GM23248 (cell line): ENCODE measurements at regions not wholly inside any gene's neighbourhood (a gene's known extent, or its start where the extent isn't known, plus 50 kb on each side); places are given as distances from the start of the nearest gene placed in this dataset.

ENCODE experiments used
- DNase-seq: peaks from one replicate; pipeline ENCODE4 v3.0.0-alpha.2; 2015
- H2AFZ ChIP-seq: fragments of 200-600 bp; sonication (generic); 2 replicates; pipeline ENCODE4 v1.6.1; 2016; ENCODE audit warnings: antibody characterized with exemption
- H3F3A ChIP-seq: fragments of 200-600 bp; sonication (generic); 2 replicates; pipeline ENCODE4 v1.6.1; 2016; ENCODE audit warnings: mild to moderate bottlenecking, antibody characterized with exemption, mixed run types; ENCODE audit not compliant: insufficient read depth
- H3K27ac ChIP-seq: fragments of 200-600 bp; sonication (generic); 2 replicates; pipeline ENCODE4 v1.5.1; 2016; ENCODE audit warnings: mild to moderate bottlenecking
- H3K27me3 ChIP-seq: fragments of 200-600 bp; sonication (generic); replicated peaks from 2 replicates; pipeline ENCODE4 v1.6.1; 2016; ENCODE audit warnings: mild to moderate bottlenecking; ENCODE audit not compliant: insufficient read depth
- H3K36me3 ChIP-seq: fragments of 200-600 bp; sonication (generic); 2 replicates; pipeline ENCODE4 v1.6.1; 2016; ENCODE audit warnings: low read depth, mild to moderate bottlenecking
- H3K4me1 ChIP-seq: fragments of 200-600 bp; sonication (generic); 2 replicates; pipeline ENCODE4 v1.6.1; 2016; ENCODE audit warnings: mild to moderate bottlenecking; ENCODE audit not compliant: insufficient read depth
- H3K4me2 ChIP-seq: fragments of 200-600 bp; sonication (generic); one replicate; pipeline ENCODE4 v1.6.1; 2016; ENCODE audit warnings: mild to moderate bottlenecking; ENCODE audit not compliant: unreplicated experiment
- H3K4me3 ChIP-seq: fragments of 200-600 bp; sonication (generic); 2 replicates; pipeline ENCODE4 v1.5.1; 2016; ENCODE audit warnings: mild to moderate bottlenecking
- H3K79me2 ChIP-seq: fragments of 200-600 bp; sonication (generic); 2 replicates; pipeline ENCODE4 v1.6.1; 2016; ENCODE audit warnings: mild to moderate bottlenecking; ENCODE audit not compliant: insufficient read depth
- H3K9ac ChIP-seq: fragments of 200-600 bp; sonication (generic); 2 replicates; pipeline ENCODE4 v1.6.1; 2016; ENCODE audit warnings: mild to moderate bottlenecking
- H3K9me2 ChIP-seq: fragments of 200-600 bp; sonication (generic); 2 replicates; pipeline ENCODE4 v1.6.1; 2016; ENCODE audit warnings: mixed run types, mild to moderate bottlenecking, moderate library complexity; ENCODE audit not compliant: insufficient read depth
- H3K9me3 ChIP-seq: fragments of 200-600 bp; sonication (generic); one replicate; pipeline ENCODE4 v1.6.1; 2017; ENCODE audit warnings: low read depth
- H4K20me1 ChIP-seq: fragments of 200-600 bp; sonication (generic); 2 replicates; pipeline ENCODE4 v1.6.0; 2016; ENCODE audit not compliant: insufficient read depth
- EZH2 ChIP-seq: fragments of 200-600 bp; sonication (generic); IDR thresholded peaks from 2 replicates; pipeline ENCODE4 v1.6.1; 2018; ENCODE audit warnings: antibody characterized with exemption, mild to moderate bottlenecking; ENCODE audit not compliant: insufficient read depth, poor library complexity, severe bottlenecking
- EZH2phosphoT487 ChIP-seq: fragments of 200-600 bp; sonication (generic); IDR thresholded peaks from 2 replicates; pipeline ENCODE4 v1.6.1; 2018; ENCODE audit warnings: antibody characterized with exemption, moderate library complexity, mild to moderate bottlenecking, low read depth; ENCODE audit not compliant: insufficient read depth
- WGBS, 2 experiments: methylation state at CpG; one replicate each; pipeline ENCODE4 v1.1.6; 2015 to 2017; ENCODE audit warnings: low lambda C conversion rate in 2 of 2, low coverage in 1 of 2; ENCODE audit errors: missing lambda C conversion rate in 2 of 2; 5-methylcytosine and 5-hydroxymethylcytosine counted together
- in situ Hi-C: fragments of 300-500 bp; cut with MboI; formaldehyde crosslinking; loops from 2 replicates; pipeline ENCODE4 v1.15.0; 2020

- 65 to 71% methylated on average over 9 of the region's 9 CpGs for WGBS, 2 experiments
- H3K9ac ChIP-seq: no peak overlapping the region
- in situ Hi-C loops: no loop called here
Observed at GRCh38 chr15:69801144-69801543, 296.6 kb downstream of the TLE3 start.

GRCh38 chr15:69802432-69802831 is 295.3 kb downstream of the TLE3 start:
- H3K36me3 ChIP-seq: no peaks in the 10 kb centered on the region

More at GRCh38 chr15:69801144-69801543, 296.6 kb downstream of the TLE3 start:
- Histone ChIP-seq H3K27me3 (peaks cover 13% of the 10 kb centered on the region), H3F3A (0 out of 2 replicates have a peak, but pooled peaks cover 7% of the 10 kb centered on the region), H3K27ac (no peak overlapping the region), H3K4me1 (0 out of 2 replicates have a peak, but pooled peaks cover 3% of the 10 kb centered on the region), H3K36me3 (no peaks in the 10 kb centered on the region), H3K9me2 (no peaks in the 10 kb centered on the region), H2AFZ (no peak overlapping the region), H3K4me2 (no peak overlapping the region), H3K79me2 (no peaks in the 10 kb centered on the region), H3K9me3 (no peaks in the 10 kb centered on the region), H4K20me1 (no peaks in the 10 kb centered on the region), H3K4me3 (no peak overlapping the region)
- TF ChIP-seq EZH2 (no peak), EZH2phosphoT487 (no peak)
- DNase-seq: no peak

GRCh38 chr15:69804786-69805185 is 292.9 kb downstream of the TLE3 start:
- no peaks in the 10 kb centered on the region for H3K36me3 ChIP-seq
- no peaks in the 10 kb centered on the region for H3K9me2 ChIP-seq
- no peaks in the 10 kb centered on the region for H3F3A ChIP-seq
- H2AFZ ChIP-seq: no peak overlapping the region
- H3K27ac ChIP-seq: no peak overlapping the region
- TF ChIP-seq EZH2 (no peak), EZH2phosphoT487 (no peak)
- no peak overlapping the region for H3K4me2 ChIP-seq
- 77 to 81% methylated on average over 3 of the region's 3 CpGs for WGBS, 2 experiments
- H3K4me3 ChIP-seq: no peak overlapping the region
- no peaks in the 10 kb centered on the region for H3K9me3 ChIP-seq
- H3K9ac ChIP-seq: no peak overlapping the region
- DNase-seq: no peak
- no peaks in the 10 kb centered on the region for H3K4me1 ChIP-seq
- in situ Hi-C loops: no loop called here
- H3K79me2 ChIP-seq: no peaks in the 10 kb centered on the region
- peaks cover 26% of the 10 kb centered on the region for H3K27me3 ChIP-seq
- no peaks in the 10 kb centered on the region for H4K20me1 ChIP-seq

More at GRCh38 chr15:69802432-69802831, 295.3 kb downstream of the TLE3 start:
- Histone ChIP-seq H3K4me1 (0 out of 2 replicates have a peak, but pooled peaks cover 3% of the 10 kb centered on the region), H3K4me3 (no peak overlapping the region), H3F3A (0 out of 2 replicates have a peak, but pooled peaks cover 7% of the 10 kb centered on the region), H3K9me3 (no peaks in the 10 kb centered on the region), H3K9me2 (no peaks in the 10 kb centered on the region), H3K79me2 (no peaks in the 10 kb centered on the region), H4K20me1 (no peaks in the 10 kb centered on the region), H2AFZ (no peak overlapping the region), H3K4me2 (no peak overlapping the region), H3K9ac (no peak overlapping the region), H3K27ac (no peak overlapping the region), H3K27me3 (peaks cover 17% of the 10 kb centered on the region)
- in situ Hi-C loops: no loop called here
- 88% methylated on average over 4 of the region's 4 CpGs for WGBS, 2 experiments
- DNase-seq: no peak
- TF ChIP-seq EZH2 (no peak), EZH2phosphoT487 (no peak)

GRCh38 chr15:69805248-69805953 is 292.3 kb downstream of the TLE3 start:
- Histone ChIP-seq H3K4me3 (no peak overlapping the region), H3K9ac (no peak overlapping the region), H3K9me2 (no peaks in the 10 kb centered on the region), H3K4me2 (no peak overlapping the region), H3K4me1 (no peaks in the 10 kb centered on the region), H3K79me2 (no peaks in the 10 kb centered on the region), H3K9me3 (no peaks in the 10 kb centered on the region), H2AFZ (no peak overlapping the region), H4K20me1 (no peaks in the 10 kb centered on the region), H3K27ac (no peak overlapping the region), H3K36me3 (no peaks in the 10 kb centered on the region), H3K27me3 (peaks cover 26% of the 10 kb centered on the region), H3F3A (no peaks in the 10 kb centered on the region)
- in situ Hi-C loops: no loop called here
- DNase-seq: no peak
- TF ChIP-seq EZH2: no peak
- TF ChIP-seq EZH2phosphoT487: no peak
- 66 to 67% methylated on average over 9 of the region's 9 CpGs for WGBS, 2 experiments
